Ecto neural progenitor cell (in vitro differentiated cells): ENCODE measurements at regions not wholly inside any gene's neighbourhood (a gene's known extent, or its start where the extent isn't known, plus 50 kb on each side); places are given as distances from the start of the nearest gene placed in this dataset.
"Not testable (repeated sequence)": the region's sequence is repeated elsewhere in the genome, so short reads cannot be mapped to it uniquely, and the experiment has no call there.

Source experiments
- DNase-seq: peaks from one replicate; pipeline ENCODE4 v3.0.0-alpha.2; 2018; ENCODE audit warnings: low spot score

- DNase-seq = no peak
Observed at GRCh38 chr12:131250028-131250950, 296.6 kb downstream of the ADGRD1 start.

GRCh38 chr12:131250951-131251315 is 297.2 kb downstream of the ADGRD1 start:
- no peak for DNase-seq

DNA sequence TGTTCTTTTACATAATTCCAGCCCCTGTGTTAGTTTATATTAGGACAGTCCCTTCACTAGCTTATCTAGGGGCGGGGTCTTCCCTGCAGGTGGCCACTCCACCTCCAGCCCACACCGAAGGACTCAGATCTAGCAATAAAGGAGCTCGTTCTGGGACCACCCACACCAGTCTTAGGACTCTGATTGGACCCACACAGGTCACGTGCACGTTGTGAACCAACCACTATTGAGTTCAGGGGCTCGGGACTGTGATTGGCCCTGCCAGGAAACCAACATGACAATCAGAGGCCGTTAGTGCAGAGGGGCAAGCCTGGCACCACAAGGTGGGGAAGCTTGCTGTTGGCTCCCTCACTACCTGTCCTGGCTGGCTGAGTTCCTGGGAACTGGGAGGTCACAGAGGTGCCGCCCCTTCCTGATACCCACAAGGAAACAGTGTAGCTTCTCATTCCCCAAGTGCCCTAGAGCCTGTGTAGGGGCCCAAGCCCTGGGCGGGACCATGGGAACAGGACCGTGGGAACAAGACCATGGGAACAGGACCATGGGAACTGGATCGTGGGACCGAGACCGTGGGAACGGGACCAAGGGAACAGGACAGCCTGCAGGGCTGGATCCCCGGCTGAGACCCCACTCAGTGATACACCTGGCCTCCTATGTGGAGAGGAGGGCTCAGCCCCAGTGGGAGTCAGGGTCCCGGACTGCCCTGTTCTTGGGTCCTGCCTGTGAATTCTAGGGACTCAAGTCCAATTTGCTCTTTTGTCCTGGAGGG is 297.8 kb downstream of the ADGRD1 start:
- DNase-seq = no peak

GRCh38 chr12:131253376-131254026 is 299.8 kb downstream of the ADGRD1 start:
- DNase-seq = no peak

DNA sequence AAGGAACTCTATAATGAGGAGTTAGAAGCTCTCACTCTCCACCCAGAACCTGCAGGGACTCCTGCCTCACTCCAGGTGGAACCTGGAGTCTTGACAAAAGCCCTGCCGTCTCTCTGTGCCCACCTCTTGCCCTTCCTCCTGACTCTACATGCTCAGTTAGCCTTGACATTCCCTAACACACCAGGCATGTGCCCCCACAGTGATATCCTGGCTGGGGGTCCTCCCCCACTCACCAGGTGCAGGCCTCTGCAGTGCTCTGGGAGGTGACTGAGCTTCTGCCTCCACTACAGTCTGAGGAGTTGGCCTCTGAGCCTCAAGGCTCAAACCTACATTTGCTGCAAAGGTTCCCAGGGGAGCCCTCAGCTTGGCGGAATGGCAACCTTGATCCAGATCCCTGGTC is 300.7 kb downstream of the ADGRD1 start:
- DNase-seq = no peak

- no peak for DNase-seq
Observed at GRCh38 chr12:131258398-131258797, 304.7 kb downstream of the ADGRD1 start.

GRCh38 chr12:131260251-131260905 is 306.7 kb downstream of the ADGRD1 start:
- no peak for DNase-seq

DNA sequence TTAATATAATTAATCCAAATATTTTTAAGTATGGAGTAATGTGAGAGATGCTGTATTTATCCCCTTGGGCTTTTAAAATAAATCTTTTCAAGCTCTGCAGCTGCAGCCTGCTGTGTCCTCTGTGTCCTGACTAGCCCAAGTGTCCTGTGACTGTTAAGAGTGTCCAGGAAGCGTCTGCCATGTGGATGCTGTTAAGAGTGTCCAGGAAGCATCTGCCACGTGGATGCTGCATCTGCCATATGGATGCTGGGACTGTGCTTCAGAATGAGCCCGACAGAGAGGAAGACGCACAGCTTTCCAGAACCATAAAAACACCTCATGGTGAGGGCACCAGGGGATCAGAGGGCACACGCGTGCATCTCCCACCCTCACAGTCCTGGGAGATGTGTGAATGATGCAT is 307.2 kb downstream of the ADGRD1 start:
- no peak for DNase-seq

DNA sequence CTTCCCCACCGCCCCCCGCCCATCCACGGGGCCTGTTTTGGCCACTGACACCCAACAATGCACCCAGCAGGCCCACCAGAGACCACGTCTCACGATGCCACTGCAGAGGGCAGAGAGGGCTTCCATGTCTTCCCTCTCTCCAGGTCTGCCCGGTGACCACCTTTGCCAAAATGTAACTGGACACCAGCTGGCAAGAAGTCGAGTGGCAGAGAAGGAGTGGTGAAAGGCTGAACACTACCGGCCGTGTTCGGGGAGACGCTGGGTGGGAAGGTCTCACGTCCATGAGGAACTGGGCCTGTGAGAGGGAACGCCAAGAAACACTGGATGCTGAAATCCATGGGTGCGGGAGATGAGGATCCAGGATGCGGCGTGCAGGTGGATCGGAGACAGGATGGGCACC is 308.2 kb downstream of the ADGRD1 start:
- no peak for DNase-seq

DNA sequence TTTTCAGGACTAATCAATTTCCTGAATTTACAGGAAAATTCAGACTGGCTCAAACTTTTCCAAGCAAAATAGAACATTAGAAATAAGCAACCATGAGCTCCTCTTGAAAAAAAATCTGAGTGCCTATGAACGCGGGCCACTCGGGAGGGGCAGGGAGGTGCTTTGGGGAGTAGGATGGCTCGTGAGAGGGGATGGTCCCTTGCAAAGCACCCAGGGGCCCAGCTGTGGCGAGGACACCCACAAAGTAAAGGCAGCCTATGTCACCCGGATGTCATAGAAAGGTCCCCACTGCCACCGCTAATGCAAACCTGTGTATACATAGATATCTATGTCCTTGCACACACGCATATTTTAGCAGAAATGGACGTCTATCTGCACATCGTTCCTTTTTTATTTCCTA is 309.9 kb downstream of the ADGRD1 start:
- no peak for DNase-seq

- no peak for DNase-seq
Observed at GRCh38 chr12:131264635-131265034, 310.9 kb downstream of the ADGRD1 start.

DNA sequence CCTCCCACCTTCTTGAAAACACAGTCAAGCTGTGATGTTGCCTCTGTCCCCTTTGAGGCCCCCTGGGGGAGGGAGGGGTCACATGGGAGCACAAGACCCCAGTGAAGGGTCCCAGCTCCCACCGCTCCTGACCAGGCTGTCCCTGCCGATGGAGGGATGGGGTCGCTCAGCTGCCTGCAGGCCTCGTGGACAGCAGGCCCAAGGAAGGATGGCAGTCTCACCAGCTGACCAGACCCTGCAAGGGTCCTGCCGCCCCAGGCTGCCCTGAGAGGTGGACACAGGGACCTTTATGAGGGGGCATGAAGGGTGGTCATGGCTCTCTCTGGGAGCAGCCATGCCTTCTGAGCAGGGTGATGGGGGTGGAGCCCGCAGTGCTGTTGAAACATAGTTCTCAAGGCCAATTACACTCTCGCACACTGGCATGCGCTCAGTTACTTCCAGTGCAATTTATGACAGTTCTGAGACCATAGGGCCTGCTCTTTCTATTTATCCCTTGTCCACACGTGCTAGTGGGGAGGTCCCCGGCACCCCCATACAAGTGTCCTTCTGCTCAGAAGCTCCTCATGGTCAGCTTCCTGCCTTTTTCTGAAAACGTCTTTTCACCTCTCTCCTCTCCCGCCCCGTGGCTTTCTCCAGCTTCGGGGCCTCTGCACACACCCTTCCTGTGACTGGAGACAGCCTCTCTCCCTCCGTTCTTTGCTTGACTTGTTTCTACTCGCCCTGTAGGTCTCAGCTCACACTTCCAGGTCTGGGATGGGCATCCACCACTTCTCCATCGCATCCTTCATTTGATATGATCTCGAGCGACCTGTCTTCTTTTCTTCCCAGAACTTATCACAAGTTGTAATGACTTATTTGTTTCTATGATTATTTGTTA is 313.1 kb downstream of the ADGRD1 start:
- no peak for DNase-seq

DNA sequence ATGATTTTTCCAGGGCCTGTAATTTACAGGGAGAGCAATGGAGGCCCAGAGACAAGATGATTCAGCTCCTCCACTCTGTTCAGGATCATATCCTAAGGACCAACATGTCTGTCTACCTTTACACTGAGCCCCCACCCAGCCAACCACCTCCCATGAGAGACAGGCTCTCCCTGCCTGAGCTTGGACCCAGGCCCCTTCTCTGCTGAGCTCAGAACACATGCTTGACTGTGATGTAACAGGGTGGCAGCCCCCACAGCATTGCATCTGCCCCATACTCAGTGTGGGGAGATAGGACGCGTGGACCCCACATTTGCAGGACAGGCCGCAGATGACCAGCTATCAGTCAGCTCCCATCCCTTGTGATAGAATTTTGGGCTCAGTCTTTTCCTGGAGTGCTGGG is 313.9 kb downstream of the ADGRD1 start:
- no peak for DNase-seq

GRCh38 chr12:131268123-131268522 is 314.4 kb downstream of the ADGRD1 start:
- not testable (repeated sequence) for DNase-seq

DNA sequence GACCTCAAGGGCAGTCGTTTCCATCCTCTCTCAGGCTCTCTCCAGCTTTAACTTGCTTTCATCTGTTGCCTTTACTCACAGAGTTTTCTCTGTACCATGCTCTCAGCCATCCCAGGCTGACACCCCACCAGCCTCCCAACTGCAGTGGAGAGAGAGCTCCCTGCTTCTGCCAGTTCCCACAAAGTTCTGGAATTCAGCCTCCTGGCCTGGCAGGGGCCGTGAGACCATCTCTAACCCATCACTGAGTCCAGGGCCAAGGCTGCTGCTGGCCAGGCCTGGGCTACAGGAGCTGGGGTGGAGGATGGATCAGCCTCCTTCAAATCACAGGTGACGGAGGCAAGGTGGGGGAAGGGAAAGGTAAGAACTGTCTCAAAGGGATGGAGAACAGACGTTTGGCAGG is 314.9 kb downstream of the ADGRD1 start:
- DNase-seq = not testable (repeated sequence)

GRCh38 chr12:131269551-131269950 is 315.8 kb downstream of the ADGRD1 start:
- no peak for DNase-seq

- not testable (repeated sequence) for DNase-seq
Observed at GRCh38 chr12:131269977-131270376, 316.3 kb downstream of the ADGRD1 start.

GRCh38 chr12:131271724-131272123 is 318.0 kb downstream of the ADGRD1 start:
- DNase-seq = no peak

DNA sequence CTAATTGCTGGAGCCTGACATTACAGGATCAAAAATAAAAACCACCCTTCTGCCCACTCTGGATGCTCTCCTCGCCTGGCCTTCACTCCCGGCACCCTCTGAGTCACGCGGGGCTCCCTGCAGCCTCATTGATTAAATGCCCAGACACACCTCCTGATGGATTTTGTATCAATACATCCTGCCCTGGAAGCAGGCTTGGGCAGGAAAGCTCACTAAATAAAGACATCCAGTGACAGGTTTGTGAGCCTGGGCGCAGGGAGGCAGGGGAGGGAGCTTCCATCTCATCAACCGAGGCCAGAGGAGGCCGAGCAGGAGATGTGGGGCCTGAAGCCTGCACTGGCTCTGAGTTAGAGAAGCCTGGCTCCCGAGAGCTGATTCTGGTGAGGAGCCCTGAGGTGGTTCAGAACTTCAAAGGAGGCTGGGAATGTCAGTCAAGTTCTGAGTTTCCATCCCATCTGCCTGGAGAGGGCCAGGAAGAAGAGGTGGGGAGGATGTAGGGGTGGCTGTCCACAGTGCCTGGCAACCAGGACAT is 318.6 kb downstream of the ADGRD1 start:
- DNase-seq = not testable (repeated sequence)

DNA sequence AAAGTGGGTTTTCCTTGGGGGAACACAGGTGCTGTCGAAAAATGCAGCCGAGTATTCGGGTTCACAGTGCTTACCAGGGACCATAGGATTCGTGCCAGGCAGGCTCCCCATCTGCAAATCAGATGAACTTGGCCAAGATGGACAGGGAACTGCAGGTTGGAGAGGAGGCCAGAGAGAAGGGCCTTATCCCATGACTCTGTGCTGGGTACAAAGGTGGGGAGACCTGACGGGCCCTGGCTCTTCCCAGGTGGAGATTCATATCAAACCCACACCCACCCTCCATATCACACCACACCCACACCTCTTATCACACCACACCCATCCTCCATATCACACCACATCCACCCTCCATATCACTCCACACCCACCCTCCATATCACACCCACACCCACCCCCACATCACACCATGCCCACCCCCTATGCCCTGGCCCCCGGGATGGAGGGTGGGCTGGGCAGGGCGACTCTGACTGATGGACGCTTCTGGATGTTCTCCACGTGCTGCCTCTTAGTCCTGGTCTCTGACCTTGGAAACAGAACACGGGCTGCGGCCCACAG is 319.7 kb downstream of the ADGRD1 start:
- no peak for DNase-seq

DNA sequence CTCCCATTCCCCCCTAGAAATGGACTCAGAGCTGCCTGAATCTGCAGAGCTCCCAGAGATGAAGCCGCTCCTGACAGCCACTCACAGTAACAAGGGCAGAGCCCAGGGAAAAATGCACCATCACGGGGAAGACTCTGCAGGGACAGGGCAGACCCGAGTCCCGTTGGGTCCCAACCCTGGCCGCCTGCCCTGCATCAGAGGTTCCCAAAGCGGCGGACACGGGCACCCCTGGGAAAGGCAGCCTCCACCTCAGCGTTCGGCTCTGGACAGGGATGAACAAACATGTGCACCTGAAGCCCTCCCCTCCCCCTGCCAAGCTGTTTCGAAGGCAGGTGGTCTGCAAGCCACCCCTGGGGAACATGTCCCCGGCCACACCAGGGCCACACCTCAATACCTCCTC is 320.4 kb downstream of the ADGRD1 start:
- no peak for DNase-seq
